ENCODE measurements at regions not wholly inside any gene's neighbourhood (a gene's known extent, or its start where the extent isn't known, plus 50 kb on each side); places are given as distances from the start of the nearest gene placed in this dataset.

- Histone ChIP-seq H3K4ac (ENCODE audit: low read depth, low read length) (no peak overlapping the region), H3K56ac (ENCODE audit: insufficient read length, low read depth, low read length) (no peak overlapping the region), H3K14ac (ENCODE audit: insufficient read depth, low read length) (no peak overlapping the region), H4K5ac (ENCODE audit: insufficient read length, low read depth, low read length) (no peak overlapping the region), H2BK20ac (ENCODE audit: low read depth, low read length, poor library complexity, severe bottlenecking) (no peak overlapping the region), H3K79me2 (ENCODE audit: insufficient read depth, low read length) (no peaks in the 10 kb centered on the region), H3K27me3 (ENCODE audit: insufficient read depth, low read length) (no peaks in the 10 kb centered on the region), H3K9ac (ENCODE audit: extremely low read depth, insufficient read length, low read length) (no peak overlapping the region), H3K23ac (ENCODE audit: insufficient read length, low read depth, low read length) (no peak overlapping the region), H3K9me3 (ENCODE audit: control insufficient read depth, low read depth, low read length) (no peaks in the 10 kb centered on the region), H2BK12ac (ENCODE audit: insufficient read length, low read depth, low read length) (no peak overlapping the region), H3K4me2 (ENCODE audit: insufficient read depth, insufficient read length, low read length) (no peak overlapping the region), H3K27ac (ENCODE audit: insufficient read length, low read depth, low read length) (no peak overlapping the region), H2BK120ac (ENCODE audit: low read depth, low read length, poor library complexity, severe bottlenecking) (no peak overlapping the region), H2AK5ac (ENCODE audit: insufficient read length, low read length) (no peak overlapping the region), H3K23me2 (ENCODE audit: insufficient read length, low read depth, low read length, poor library complexity, severe bottlenecking) (no peaks in the 10 kb centered on the region), H3K18ac (ENCODE audit: insufficient read length, low read depth, low read length) (no peak overlapping the region), H3K4me1 (ENCODE audit: insufficient read depth, low read length) (no peaks in the 10 kb centered on the region), H3K79me1 (ENCODE audit: insufficient read depth, low read depth, low read length, poor library complexity, severe bottlenecking) (no peaks in the 10 kb centered on the region), H2BK15ac (ENCODE audit: low read depth, low read length) (no peak overlapping the region), H4K20me1 (ENCODE audit: control insufficient read depth, insufficient read depth, insufficient read length) (no peaks in the 10 kb centered on the region), H2BK5ac (ENCODE audit: insufficient read length, low read length) (no peak overlapping the region), H2AFZ (ENCODE audit: low read length) (no peak overlapping the region), H3T11ph (ENCODE audit: low read length) (no peak overlapping the region), H4K8ac (replicated peaks; ENCODE audit: insufficient read length, low read depth, low read length) (no peak overlapping the region), H4K91ac (ENCODE audit: insufficient read length, low read depth, low read length) (no peak overlapping the region)
- H3K36me3 Mint-ChIP-seq (ENCODE audit: insufficient read depth in 1 of 3, low read depth in 3 of 3): peaks cover 2 to 6% (median 6%) of the 10 kb centered on the region in 3 experiments; a peak in 5 of 7 replicates
- H3K9me3 Mint-ChIP-seq: peaks cover 9 to 11% of the 10 kb centered on the region in 2 experiments; a peak in 3 of 5 replicates
- no peaks in the 10 kb centered on the region for H3K4me1 Mint-ChIP-seq
- no peaks in the 10 kb centered on the region; the same call in 1 of the 2 replicates for H3K27me3 Mint-ChIP-seq (ENCODE audit: low read depth)
- no peak for TF ChIP-seq CTCF (conservative IDR thresholded peaks at IDR 0.05)
- DNase-seq: no peak
- no CpG with 5 or more reads among the region's 5 CpGs for WGBS (ENCODE audit: extremely low coverage, insufficient read length, low lambda C conversion rate)
- H3K27ac Mint-ChIP-seq: no peak overlapping the region
- no peak overlapping the region for H3K4me3 Mint-ChIP-seq
Measured at GRCh38 chr18:56245866-56246580, 392.4 kb downstream of the TXNL1 start.
